NCI-H1694 treated with DMSO at 0.1 percent for 48 hours (cell line): ENCODE measurements at regions not wholly inside any gene's neighbourhood (a gene's known extent, or its start where the extent isn't known, plus 50 kb on each side); places are given as distances from the start of the nearest gene placed in this dataset.

Experiments used
- DNase-seq: peaks from one replicate; lab custom pipeline; 2025; lab: John Stamatoyannopoulos, UW

- no peak for DNase-seq
These were observed 380.2 kb upstream of the ADGRL4 start for GRCh38 chr1:79386730-79387129.

DNA sequence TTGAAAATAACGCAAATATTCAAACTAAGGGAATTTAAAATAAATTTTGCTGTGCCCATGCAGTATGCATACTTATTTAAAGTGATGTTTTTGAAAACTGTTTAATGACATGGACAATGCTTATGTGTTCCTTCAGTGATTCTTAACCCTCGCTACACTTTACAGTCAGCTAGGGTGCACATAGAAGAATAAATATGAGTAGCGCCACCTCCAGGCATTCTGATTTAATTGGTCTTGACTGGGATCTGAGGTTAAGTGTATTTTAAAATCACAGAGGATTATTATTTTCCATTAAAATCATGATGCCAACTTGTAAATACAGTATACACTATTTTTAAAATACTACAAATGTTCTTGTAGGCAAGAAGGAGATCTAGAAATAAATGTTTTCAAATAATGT is 373.5 kb upstream of the ADGRL4 start:
- no peak for DNase-seq

DNA sequence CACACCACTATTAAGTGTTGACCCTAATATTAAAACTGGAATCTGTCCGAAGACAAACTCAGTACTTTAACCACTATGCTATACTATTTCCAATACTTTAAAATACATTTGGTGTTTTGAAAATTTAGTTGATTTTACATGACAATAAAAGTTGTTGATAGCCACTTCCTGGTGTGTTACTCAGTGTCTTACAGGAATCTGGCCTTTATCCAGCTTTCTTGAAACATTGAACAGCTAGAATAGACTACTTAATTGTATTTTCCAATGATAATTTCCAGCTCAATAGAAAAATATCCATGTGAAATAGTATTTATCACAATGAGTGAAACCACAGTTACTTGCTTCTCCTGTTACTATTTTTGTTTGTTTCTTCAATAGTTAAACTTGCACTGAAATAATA is 369.6 kb upstream of the ADGRL4 start:
- DNase-seq: no peak

GRCh38 chr1:79375352-79375751 is 368.8 kb upstream of the ADGRL4 start:
- DNase-seq: no peak

- no peak for DNase-seq
These were observed 367.9 kb upstream of the ADGRL4 start for GRCh38 chr1:79374397-79374796.

- no peak for DNase-seq
These were observed 367.1 kb upstream of the ADGRL4 start for GRCh38 chr1:79373481-79374125.

- DNase-seq: no peak
These were observed 365.3 kb upstream of the ADGRL4 start for GRCh38 chr1:79371802-79372201.

GRCh38 chr1:79369091-79369490 is 362.6 kb upstream of the ADGRL4 start:
- no peak for DNase-seq

GRCh38 chr1:79364896-79365295 is 358.4 kb upstream of the ADGRL4 start:
- DNase-seq: no peak

GRCh38 chr1:79363430-79363829 is 356.9 kb upstream of the ADGRL4 start:
- DNase-seq: no peak

- no peak for DNase-seq
These were observed 355.9 kb upstream of the ADGRL4 start for GRCh38 chr1:79362470-79362869.

DNA sequence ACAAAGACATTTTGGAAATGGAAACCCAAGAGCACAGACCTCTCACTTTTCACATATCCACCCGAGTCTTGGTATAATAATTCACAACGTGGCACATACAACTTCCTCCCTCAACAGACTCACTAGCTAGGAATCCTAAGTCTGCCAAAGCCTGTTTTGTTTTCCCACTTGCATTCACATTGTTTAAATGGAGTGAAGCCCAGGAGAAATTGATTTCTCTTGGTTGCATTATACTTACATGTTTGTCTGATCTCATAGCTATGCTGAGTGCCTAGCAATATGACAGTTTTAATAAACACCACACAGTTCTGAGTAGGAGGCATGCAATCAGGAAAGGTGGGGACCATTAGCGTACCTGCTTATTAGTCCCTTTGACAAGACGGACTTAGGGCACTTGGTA is 348.6 kb upstream of the ADGRL4 start:
- no peak for DNase-seq

DNA sequence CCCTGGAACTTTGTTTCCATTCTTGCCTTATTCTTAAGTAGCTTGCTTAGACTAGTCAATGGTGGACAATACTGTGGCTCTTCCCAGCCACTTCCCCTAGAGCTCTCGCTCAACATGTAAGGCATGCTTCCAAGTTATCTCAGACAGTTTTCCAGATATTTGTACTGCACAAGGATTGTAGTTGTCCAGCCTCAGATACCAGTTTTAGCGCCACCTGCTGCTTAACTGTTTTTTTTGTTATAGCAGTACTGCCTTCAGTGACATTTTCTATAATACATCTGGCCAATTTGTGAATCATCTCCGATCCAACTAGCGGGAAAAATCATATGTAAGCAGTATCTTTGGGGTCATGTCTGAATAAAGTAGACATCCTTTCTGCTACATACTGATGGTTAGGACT is 346.7 kb upstream of the ADGRL4 start:
- peak; percentile 26 for DNase-seq

- DNase-seq: no peak
These were observed 320.3 kb upstream of the ADGRL4 start for GRCh38 chr1:79326875-79327274.

DNA sequence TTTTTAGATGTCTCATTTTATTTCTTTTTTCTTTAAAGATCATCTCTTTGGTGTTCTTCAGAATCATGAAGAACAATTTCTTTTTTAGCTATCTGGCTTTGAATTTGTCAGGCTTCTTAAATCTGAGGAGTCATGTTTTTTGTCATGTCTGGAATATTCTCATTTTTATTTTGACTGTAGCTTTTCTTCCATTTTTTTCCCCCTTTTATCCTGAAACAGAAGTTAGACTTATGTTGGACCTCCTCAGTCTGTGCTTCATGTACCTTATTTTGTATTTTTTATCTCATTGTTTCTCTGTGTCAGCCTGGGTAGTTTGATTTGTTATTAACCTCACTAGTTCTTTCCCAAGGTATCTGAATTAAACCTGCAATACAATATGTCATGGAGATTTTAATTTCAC is 319.2 kb upstream of the ADGRL4 start:
- DNase-seq: no peak

DNA sequence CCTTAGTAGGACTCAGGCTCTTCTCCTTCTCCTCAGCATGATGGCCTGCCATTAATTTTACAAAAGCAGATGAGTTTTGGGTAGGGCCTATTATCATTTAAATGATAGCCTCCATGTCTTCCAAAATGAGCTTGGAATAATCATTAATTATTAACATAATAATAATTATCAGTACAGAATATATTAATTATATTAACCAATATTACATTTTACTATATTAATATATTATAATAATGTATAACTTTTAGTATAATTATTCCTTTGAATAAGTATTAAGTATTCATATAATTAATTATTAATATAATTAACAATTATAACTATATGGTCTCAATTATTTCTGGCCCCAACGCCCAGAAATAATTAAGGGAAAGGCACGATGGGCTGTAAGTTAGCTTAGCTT is 318.6 kb upstream of the ADGRL4 start:
- DNase-seq: no peak

DNA sequence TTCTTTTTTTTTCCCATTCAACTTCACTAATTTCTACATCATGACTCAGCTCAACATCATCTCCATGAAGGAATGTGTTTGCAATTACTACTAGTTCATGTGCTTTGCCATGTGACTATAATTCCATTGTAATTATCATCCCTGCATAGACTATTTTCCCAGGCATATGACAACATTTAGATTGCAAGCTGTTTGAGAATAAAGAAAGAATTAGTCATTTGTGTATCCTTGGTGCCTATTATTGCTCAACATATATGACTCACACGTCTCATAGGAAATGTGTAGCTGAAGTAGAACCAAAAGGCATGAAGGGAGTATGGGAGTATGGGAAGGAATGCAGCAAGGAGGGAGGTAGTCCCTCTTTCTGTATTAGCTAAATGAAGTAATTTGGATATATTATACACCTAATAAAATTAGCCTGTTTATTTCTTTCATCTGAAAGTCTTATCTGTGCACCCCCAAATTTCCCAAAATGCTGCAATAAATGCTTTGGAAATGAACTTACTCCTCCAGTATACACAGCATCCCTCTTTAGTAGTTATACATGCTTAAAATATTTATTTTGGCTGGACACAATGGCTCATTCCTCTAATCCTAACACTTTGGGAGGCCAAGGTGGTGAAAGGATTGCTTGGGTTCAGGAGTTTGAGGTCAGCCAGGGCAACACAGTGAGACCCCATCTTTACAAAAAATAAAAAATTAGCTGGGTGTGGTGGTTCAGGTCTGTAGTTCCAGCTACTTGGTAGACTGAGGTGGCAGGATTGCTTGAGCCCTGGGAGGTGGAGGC is 316.9 kb upstream of the ADGRL4 start:
- peak; percentile 1 for DNase-seq

GRCh38 chr1:79322511-79323027 is 316.0 kb upstream of the ADGRL4 start:
- DNase-seq: no peak

- no peak for DNase-seq
These were observed 305.9 kb upstream of the ADGRL4 start for GRCh38 chr1:79312438-79312837.

DNA sequence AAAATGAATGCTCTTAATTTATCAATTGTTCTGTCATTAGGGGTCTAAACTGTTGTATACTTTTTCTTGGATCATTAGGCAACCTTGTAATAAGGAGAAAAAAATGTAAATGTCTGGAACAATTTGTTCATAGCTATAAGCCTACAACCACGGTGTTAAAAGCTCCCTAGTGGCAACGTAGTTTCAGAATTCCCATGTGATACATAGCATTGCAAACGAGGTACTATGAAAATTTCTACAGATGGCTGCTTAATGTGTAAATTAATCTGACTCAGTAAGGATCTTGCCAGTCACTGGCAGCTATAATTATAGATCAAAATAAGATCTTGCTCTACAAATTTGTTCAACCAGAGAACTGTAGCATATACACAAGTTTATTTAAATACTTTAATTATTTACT is 304.1 kb upstream of the ADGRL4 start:
- no peak for DNase-seq

DNA sequence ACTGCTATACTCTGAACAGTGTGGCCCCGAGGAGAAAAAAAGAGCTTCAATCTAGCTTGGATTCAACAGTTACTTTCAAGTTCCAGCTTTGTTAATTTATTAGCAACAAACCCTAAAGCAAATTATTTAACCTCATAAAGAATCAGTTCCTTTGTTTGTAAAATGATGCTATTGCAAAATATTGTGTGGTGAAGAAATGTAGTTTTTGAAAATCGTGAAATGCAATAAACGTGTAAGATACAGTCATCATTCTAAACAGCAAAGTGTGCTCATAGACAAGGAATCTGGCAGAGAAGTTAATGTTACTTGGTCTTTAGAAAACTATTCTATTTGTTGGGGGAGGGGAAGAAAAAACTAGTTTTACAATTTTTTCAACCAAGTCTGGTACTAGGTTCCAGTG is 297.6 kb upstream of the ADGRL4 start:
- DNase-seq: no peak

GRCh38 chr1:79303040-79303439 is 296.5 kb upstream of the ADGRL4 start:
- no peak for DNase-seq

- no peak for DNase-seq
These were observed 295.9 kb upstream of the ADGRL4 start for GRCh38 chr1:79302380-79302930.
